Type B pancreatic cell (in vitro differentiated cells): ENCODE measurements at regions not wholly inside any gene's neighbourhood (a gene's known extent, or its start where the extent isn't known, plus 50 kb on each side); places are given as distances from the start of the nearest gene placed in this dataset.

Source experiments
- DNase-seq: peaks from one replicate; pipeline ENCODE4 v3.0.0; 2021; ENCODE audit warnings: mixed read lengths; ENCODE audit not compliant: unreplicated experiment; ENCODE audit errors: extremely low spot score
- H3K27ac Mint-ChIP-seq: 2 replicates; pipeline ENCODE4 v1.8.0; 2021; ENCODE audit warnings: mild to moderate bottlenecking, mixed read lengths
- H3K27me3 Mint-ChIP-seq: 2 replicates; pipeline ENCODE4 v1.8.0; 2021; ENCODE audit warnings: mixed read lengths
- H3K36me3 Mint-ChIP-seq: 2 replicates; pipeline ENCODE4 v1.8.0; 2021; ENCODE audit warnings: mixed read lengths
- H3K4me1 Mint-ChIP-seq: one replicate; pipeline ENCODE4 v1.8.0; 2021; ENCODE audit warnings: mixed read lengths; ENCODE audit not compliant: unreplicated experiment
- H3K4me3 Mint-ChIP-seq: 2 replicates; pipeline ENCODE4 v1.8.0; 2021; ENCODE audit warnings: mild to moderate bottlenecking, mixed read lengths
- H3K9me3 Mint-ChIP-seq: 2 replicates; pipeline ENCODE4 v1.8.0; 2021; ENCODE audit warnings: mixed read lengths
- TF ChIP-seq, protein P1 (sequence below): fragments of 200-600 bp; sonication (generic); conservative IDR thresholded peaks from 2 replicates; pipeline ENCODE4 v1.5.0; 2021; ENCODE audit warnings: antibody characterized with exemption, mild to moderate bottlenecking

DNA sequence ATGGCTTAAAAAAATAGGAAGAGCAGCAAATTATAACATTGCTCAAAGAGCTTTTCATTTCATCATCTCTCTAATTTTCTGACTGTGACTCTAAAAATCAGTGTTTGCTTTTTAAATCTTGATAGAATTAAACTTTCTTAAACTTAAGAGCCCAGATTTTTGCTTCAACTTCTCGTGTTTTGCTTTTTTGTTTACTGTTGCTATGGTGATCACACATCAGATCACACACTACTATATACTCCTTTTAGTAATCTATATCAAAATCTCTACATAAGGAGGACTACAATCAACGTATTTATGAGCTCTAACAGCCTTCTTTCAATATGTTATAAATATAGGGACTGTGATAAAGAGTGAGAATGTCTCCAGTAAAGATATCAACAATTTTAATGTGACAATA, 537.3 kb downstream of the KCNT2 start:
- no peak overlapping the region for H3K4me3 Mint-ChIP-seq
- H3K9me3 Mint-ChIP-seq, result no peaks in the 10 kb centered on the region
- H3K4me1 Mint-ChIP-seq, result no peaks in the 10 kb centered on the region

GRCh38 chr1:196063952-196064351, 544.3 kb downstream of the KCNT2 start:
- DNase-seq, result no peak
- no peaks in the 10 kb centered on the region for H3K9me3 Mint-ChIP-seq
- H3K27ac Mint-ChIP-seq, result no peak overlapping the region
- no peaks in the 10 kb centered on the region for H3K36me3 Mint-ChIP-seq
- no peak overlapping the region for H3K4me3 Mint-ChIP-seq
- TF ChIP-seq, protein P1, sequence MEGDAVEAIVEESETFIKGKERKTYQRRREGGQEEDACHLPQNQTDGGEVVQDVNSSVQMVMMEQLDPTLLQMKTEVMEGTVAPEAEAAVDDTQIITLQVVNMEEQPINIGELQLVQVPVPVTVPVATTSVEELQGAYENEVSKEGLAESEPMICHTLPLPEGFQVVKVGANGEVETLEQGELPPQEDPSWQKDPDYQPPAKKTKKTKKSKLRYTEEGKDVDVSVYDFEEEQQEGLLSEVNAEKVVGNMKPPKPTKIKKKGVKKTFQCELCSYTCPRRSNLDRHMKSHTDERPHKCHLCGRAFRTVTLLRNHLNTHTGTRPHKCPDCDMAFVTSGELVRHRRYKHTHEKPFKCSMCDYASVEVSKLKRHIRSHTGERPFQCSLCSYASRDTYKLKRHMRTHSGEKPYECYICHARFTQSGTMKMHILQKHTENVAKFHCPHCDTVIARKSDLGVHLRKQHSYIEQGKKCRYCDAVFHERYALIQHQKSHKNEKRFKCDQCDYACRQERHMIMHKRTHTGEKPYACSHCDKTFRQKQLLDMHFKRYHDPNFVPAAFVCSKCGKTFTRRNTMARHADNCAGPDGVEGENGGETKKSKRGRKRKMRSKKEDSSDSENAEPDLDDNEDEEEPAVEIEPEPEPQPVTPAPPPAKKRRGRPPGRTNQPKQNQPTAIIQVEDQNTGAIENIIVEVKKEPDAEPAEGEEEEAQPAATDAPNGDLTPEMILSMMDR, result no peak
- no peaks in the 10 kb centered on the region for H3K27me3 Mint-ChIP-seq
- no peaks in the 10 kb centered on the region for H3K4me1 Mint-ChIP-seq

More for the DNA sequence above, 537.3 kb downstream of the KCNT2 start:
- Mint-ChIP-seq H3K27me3 (no peaks in the 10 kb centered on the region), H3K27ac (no peak overlapping the region), H3K36me3 (no peaks in the 10 kb centered on the region)
- DNase-seq, result no peak
- TF ChIP-seq, protein P1, result no peak

GRCh38 chr1:196063294-196063693, 544.9 kb downstream of the KCNT2 start:
- Mint-ChIP-seq H3K9me3 (no peaks in the 10 kb centered on the region), H3K4me1 (no peaks in the 10 kb centered on the region), H3K36me3 (no peaks in the 10 kb centered on the region), H3K4me3 (no peak overlapping the region), H3K27me3 (no peaks in the 10 kb centered on the region), H3K27ac (no peak overlapping the region)
- TF ChIP-seq, protein P1, result no peak
- DNase-seq, result no peak

DNA sequence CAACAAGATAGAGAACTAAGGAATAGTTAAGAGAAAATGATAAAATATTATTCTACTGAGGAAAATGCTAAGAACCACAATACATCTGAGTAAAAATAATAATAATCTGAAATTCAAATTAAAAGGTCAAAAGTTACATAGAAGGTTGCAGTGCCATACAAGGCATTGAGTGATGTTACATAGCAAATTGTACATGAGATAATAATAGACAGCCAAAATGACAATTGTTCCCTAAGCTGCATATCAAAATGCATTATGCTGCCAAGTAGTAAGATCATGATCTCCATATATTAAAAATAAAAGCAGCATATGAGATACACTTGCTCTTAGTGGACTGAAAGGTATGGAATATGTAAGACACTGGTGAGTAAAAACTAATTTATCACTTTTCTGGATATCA, 547.7 kb downstream of the KCNT2 start:
- H3K27ac Mint-ChIP-seq, result no peak overlapping the region
- no peaks in the 10 kb centered on the region for H3K9me3 Mint-ChIP-seq
- DNase-seq, result no peak
- no peaks in the 10 kb centered on the region for H3K4me1 Mint-ChIP-seq
- TF ChIP-seq, protein P1, result no peak
- no peaks in the 10 kb centered on the region for H3K27me3 Mint-ChIP-seq
- no peaks in the 10 kb centered on the region for H3K36me3 Mint-ChIP-seq
- H3K4me3 Mint-ChIP-seq, result no peak overlapping the region

- Mint-ChIP-seq H3K27me3 (no peaks in the 10 kb centered on the region), H3K4me3 (no peak overlapping the region), H3K4me1 (no peaks in the 10 kb centered on the region), H3K36me3 (no peaks in the 10 kb centered on the region), H3K9me3 (no peaks in the 10 kb centered on the region), H3K27ac (no peak overlapping the region)
- DNase-seq, result no peak
- TF ChIP-seq, protein P1, result no peak
Measured at GRCh38 chr1:196059210-196059609, 549.0 kb downstream of the KCNT2 start.

DNA sequence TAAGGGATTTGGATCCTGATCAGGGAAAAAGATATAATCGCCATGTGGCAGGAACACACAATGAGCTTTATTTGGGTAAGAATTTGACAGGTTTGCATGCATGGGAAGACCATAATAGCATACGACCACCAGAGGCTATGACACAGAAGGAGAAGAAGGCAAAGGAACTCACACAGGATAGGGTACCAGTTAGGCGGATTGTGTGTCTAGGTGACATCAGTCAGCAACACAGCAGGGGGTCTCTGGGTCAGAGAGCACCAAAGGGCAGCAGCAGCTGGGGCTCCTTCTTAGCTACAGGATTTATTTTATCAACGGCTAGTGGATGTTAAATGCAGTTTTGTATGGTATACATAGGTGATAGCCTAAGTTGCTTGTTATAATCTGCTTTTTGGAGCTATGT, 551.3 kb downstream of the KCNT2 start:
- Mint-ChIP-seq H3K27me3 (no peaks in the 10 kb centered on the region), H3K36me3 (no peaks in the 10 kb centered on the region), H3K27ac (no peak overlapping the region), H3K4me3 (no peak overlapping the region), H3K9me3 (no peaks in the 10 kb centered on the region), H3K4me1 (no peaks in the 10 kb centered on the region)
- TF ChIP-seq, protein P1, result no peak
- DNase-seq, result no peak
